ENCODE measurements at regions not wholly inside any gene's neighbourhood (a gene's known extent, or its start where the extent isn't known, plus 50 kb on each side); places are given as distances from the start of the nearest gene placed in this dataset.

DNA sequence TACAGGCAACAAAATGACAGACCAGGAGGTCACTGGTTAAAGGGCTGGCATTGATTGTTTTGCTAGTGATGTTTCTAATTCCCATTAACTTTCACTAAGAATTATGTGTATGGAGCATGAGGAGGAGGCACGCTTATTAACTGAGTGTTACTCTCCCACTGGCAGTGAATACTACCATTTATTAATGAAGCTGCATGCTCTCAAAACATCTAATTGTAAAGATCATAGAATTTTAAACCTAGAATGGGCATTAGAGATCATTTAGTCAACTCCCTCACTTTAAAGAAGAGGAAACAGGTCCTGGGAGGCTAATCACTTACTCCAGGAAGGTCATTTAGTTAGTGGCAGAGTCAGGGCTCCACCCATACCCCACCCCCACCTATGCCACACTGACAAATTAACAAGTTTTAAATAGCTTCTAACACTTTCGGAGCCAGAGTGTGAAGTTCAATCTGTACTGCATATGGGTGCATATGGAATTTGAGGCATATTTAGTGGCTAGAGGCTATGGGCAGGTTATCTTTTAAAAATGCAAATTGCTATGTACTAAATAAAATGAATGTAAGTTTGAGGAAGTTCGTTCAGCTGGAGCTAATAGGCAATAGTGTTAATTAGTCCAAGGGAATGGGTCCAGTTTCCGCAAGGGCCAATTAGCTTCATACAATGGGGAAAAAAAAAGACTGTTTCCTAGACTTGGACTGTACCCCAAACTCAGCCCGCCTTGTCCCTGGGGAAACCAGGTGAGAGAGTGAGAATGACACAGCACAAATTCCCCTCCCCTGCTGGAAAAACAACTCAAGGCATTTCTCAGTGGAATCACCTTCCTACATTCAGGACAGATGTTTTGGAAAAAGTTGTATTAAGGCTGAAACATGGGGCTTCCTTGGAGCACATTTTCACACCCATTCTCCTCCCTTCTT lies 178.8 kb downstream of the ICOS start:
- H3K27me3 ChIP-seq, result no peaks in the 10 kb centered on the region
- no peak overlapping the region for H3K4me3 ChIP-seq
- no peak overlapping the region for H3K27ac ChIP-seq
- 80 to 87% methylated on average over 5 of the region's 5 CpGs for WGBS, 2 donors
- H3K9me3 ChIP-seq, result no peaks in the 10 kb centered on the region
- H3K4me1 ChIP-seq, result peaks cover 0 to 4% (median 3%) of the 10 kb centered on the region in 3 donors
- FAIRE-seq (no peak), ATAC-seq (no peak), DNase-seq (no peak)
- intact Hi-C loops (cut with DNase I), result no loop called here
- no peaks in the 10 kb centered on the region for H3K36me3 ChIP-seq
- TF ChIP-seq, protein P1, sequence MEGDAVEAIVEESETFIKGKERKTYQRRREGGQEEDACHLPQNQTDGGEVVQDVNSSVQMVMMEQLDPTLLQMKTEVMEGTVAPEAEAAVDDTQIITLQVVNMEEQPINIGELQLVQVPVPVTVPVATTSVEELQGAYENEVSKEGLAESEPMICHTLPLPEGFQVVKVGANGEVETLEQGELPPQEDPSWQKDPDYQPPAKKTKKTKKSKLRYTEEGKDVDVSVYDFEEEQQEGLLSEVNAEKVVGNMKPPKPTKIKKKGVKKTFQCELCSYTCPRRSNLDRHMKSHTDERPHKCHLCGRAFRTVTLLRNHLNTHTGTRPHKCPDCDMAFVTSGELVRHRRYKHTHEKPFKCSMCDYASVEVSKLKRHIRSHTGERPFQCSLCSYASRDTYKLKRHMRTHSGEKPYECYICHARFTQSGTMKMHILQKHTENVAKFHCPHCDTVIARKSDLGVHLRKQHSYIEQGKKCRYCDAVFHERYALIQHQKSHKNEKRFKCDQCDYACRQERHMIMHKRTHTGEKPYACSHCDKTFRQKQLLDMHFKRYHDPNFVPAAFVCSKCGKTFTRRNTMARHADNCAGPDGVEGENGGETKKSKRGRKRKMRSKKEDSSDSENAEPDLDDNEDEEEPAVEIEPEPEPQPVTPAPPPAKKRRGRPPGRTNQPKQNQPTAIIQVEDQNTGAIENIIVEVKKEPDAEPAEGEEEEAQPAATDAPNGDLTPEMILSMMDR (IDR thresholded peaks at IDR 0.05), result no peak

GRCh38 chr2:204116159-204116792 lies 179.7 kb downstream of the ICOS start:
- Histone ChIP-seq H3K4me3 (no peak overlapping the region), H3K36me3 (no peaks in the 10 kb centered on the region), H3K4me1 (peaks cover 0 to 4% (median 3%) of the 10 kb centered on the region in 3 donors), H3K9me3 (no peaks in the 10 kb centered on the region), H3K27ac (no peak overlapping the region), H3K27me3 (no peaks in the 10 kb centered on the region)
- FAIRE-seq, result no peak
- 56 to 61% methylated on average over 6 of the region's 6 CpGs for WGBS, 2 donors
- no peak for DNase-seq
- intact Hi-C loops (cut with DNase I), result no loop called here
- TF ChIP-seq, protein P1 (IDR thresholded peaks at IDR 0.05), result no peak
- no peak for ATAC-seq

- Histone ChIP-seq H3K9me3 (no peaks in the 10 kb centered on the region), H3K36me3 (no peaks in the 10 kb centered on the region), H3K27ac (no peak overlapping the region), H3K27me3 (no peaks in the 10 kb centered on the region), H3K4me3 (no peak overlapping the region), H3K4me1 (no peaks in the 10 kb centered on the region)
- DNase-seq (no peak), FAIRE-seq (no peak), ATAC-seq (no peak)
- intact Hi-C loops (cut with DNase I), result no loop called here
- TF ChIP-seq, protein P1 (IDR thresholded peaks at IDR 0.05), result no peak
- 48 to 54% methylated on average over 4 of the region's 4 CpGs for WGBS, 2 donors
These were observed 185.9 kb downstream of the ICOS start for GRCh38 chr2:204122425-204122824.

- TF ChIP-seq, protein P1 (IDR thresholded peaks at IDR 0.05), result no peak
- 84 to 91% methylated on average over 3 of the region's 3 CpGs for WGBS, 2 donors
- FAIRE-seq, result no peak
- Histone ChIP-seq H3K9me3 (no peaks in the 10 kb centered on the region), H3K27me3 (no peaks in the 10 kb centered on the region), H3K4me1 (no peaks in the 10 kb centered on the region), H3K27ac (no peak overlapping the region), H3K36me3 (no peaks in the 10 kb centered on the region), H3K4me3 (no peak overlapping the region)
- no peak for DNase-seq
- no peak for ATAC-seq
- intact Hi-C loops (cut with DNase I), result no loop called here
These were observed 187.7 kb downstream of the ICOS start for GRCh38 chr2:204124140-204124750.

Measured in pancreas (tissue), 10 donors.